GM19372 (cell line): ENCODE measurements at regions not wholly inside any gene's neighbourhood (a gene's known extent, or its start where the extent isn't known, plus 50 kb on each side); places are given as distances from the start of the nearest gene placed in this dataset.
"Not testable (repeated sequence)": the region's sequence is repeated elsewhere in the genome, so short reads cannot be mapped to it uniquely, and the experiment has no call there.

Experiments used
- ATAC-seq: cut with Tn5 transposase; IDR thresholded peaks from one replicate; pipeline ENCODE4 v1.9.1; 2021; ENCODE audit warnings: mild to moderate bottlenecking, low read depth, moderate library complexity; ENCODE audit not compliant: unreplicated experiment

DNA sequence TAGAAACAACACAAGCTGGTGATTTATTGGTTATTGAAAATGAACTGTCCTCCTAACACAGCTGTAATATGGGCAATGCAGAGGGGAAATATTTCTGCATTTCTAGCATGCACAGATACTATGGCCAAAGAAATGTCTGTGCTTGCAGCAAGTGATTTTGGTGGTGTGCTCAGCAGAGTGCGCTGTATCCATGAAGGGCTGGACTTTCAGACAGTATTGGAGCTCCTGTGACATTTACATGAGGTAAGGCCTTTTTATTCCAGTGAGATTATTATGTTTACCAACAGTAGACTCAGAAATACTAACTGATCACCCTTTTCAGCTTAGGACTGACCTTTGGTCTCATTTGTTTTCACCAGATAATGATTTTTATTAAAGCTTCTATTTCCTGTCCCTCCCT lies 1302.6 kb upstream of the EPHA6 start:
- ATAC-seq = no peak

DNA sequence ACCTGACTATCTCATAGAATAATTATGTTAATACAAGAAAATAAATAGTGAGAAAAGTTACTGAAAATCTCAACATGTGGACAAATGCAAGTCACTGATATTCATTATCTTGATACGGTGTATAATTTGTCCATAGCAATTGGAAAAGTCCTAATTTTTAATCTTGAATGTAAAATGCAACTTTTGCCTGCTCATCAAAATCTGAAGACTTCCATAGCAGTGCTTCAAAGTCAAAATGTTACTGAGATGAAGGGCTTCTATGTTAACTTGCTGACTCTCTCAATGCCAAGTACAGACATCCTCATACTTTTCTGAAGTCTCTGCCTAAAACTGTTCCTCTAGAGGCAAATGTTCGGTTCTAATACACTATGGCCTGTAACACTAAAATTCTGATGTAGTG lies 1300.1 kb upstream of the EPHA6 start:
- ATAC-seq = no peak

DNA sequence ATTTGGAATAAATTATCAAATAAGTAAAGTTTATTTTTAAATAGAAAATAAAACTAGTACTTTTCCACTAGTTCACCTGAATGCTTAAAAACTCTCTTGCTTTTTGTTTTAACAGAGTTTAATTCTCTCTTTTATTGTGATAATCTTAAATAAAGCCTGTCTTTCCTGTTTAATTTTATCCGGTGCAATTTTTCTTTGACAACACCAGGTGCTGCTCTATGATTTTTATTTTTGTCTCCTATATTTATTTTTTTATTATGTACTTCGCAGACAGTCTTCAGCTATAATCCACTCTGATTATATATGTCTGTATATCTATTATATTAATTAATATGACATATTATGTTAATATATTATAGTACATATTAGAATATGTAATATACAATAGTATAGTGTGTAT lies 1293.0 kb upstream of the EPHA6 start:
- ATAC-seq = no peak

DNA sequence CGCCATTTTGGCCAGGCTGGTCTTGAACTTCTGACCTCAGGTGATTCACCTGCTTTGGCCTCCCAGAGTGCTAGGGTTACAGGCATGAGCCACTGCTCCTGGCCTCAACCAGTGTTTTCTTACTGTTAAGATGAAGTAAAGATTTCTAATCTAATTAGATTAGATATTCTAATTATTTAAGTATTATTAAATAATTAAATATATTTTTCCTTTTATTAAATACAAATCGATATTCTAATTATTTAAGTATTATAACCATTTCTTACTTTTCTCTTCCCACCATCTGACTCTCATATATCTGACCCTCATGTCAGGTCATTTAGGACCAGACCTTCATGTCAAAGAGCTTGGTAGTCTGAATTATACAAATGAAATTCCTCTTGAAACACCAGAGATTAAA lies 1291.9 kb upstream of the EPHA6 start:
- ATAC-seq = no peak

DNA sequence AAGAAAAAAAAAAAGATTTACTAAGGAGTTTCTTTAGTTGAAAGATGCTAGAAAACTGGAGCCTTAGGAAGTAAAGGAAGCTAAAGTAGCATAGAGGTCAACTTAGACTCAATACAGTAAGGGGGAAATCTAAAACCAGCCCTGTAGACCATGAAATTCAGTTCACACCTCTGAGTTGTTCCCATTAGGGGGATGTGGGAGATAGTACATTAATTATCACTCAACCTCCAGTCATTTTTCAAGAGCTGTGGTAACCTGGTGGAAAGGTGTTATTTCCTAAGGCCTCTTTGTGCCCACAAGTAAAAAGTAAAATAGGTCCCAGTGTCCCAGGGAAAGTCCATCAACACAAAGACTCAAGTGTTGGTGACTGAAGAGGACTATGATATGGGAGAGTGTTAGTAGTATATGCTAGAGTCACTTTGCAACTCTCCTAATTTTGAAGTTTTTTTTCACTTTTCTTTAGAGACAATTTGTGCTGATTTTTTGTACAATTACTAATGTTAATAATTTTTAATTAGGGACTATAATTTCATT lies 1274.4 kb upstream of the EPHA6 start:
- ATAC-seq = no peak

DNA sequence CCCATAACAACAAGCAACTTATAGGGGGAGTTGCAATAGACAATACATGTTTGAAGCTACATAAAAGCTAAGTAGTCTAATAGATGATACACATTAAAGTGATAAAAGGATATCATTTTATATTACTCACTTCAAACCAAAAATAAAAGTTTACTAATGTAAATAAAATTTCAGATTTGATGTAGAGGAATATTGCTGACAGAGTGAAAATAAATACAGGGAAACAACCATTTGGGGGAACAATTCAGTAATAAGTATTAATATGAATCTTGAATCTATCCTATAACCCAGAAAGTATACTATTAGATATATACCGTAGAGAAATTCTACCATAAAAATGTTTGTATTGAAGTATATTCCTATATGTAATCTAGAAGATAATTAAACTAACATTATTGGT lies 1248.9 kb upstream of the EPHA6 start:
- no peak for ATAC-seq

DNA sequence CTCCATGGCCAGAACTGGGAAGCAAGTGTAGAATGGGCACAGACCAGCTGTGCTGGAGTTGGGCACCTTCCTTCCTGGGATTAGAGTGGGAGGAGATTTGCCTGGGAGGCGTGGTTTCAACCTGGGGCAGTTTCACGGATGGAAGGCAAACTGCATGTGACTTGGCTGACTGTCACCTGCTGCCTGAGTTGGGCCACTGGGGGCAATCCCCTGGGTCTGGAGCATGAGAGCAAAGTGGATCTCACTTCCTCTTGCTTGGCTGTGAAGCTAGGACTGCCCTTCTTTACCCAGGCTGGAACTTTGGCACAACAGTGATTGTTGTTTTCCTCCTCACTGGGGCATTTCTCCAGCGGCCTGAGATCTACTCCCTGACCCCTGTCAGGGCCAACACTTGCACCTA lies 1247.0 kb upstream of the EPHA6 start:
- ATAC-seq = no peak

DNA sequence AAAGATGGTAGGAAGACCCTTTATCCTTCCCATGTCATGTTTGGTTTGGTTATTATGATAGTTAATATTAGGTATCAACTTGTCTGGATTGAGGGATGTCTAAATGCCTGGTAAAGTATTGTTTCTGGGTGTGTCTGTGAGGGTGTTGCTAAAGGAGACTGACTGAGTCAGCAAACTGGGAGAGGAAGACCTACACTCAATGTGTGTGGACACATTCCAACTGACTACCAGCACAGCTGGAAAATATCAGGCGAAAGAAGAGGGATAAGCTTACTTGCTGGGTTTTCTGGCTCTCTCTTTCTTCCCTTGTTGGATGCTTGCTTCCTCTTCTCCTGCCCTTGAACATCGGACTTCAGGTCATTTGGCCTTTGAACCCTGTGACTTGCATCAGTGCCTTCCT lies 1227.6 kb upstream of the EPHA6 start:
- ATAC-seq = no peak

DNA sequence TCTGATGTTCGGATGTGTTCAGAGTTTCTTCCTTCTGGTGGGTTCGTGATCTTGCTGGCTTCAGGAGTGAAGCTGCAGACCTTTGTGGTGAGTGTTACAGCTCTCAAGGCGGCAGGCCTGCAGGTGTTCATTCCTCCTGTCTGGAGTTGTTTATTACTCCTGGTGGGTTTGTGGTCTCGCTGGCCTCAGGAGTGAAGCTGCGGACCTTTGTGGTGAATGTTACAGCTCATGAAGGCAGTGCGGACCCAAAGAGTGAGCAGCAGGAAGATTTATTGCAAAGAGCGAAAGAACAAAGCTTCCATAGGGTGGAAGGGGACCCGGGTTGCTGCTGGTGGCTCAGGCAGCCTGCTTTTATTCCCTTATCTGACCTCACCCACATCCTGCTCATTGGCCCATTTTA lies 1226.8 kb upstream of the EPHA6 start:
- ATAC-seq = not testable (repeated sequence)

DNA sequence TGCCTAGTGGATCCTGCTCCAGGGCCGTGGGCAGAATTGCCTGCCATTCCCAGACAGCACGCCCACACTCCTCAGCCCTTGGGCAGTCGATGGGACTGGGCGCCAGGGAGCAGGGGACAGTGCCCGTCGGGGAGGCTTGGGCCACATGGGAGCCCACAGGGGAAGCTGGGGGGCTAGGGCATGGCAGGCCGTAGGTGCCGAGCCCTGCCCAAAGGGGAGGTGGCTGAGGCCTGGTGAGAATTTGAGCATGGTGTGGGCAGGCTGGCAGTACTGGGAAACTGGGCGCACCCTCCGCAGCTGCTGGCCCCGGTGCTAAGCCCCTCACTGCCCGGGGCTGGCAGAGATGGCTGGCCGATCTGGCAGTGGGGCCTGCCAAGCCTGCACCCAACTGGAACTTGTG lies 1225.9 kb upstream of the EPHA6 start:
- no peak for ATAC-seq

DNA sequence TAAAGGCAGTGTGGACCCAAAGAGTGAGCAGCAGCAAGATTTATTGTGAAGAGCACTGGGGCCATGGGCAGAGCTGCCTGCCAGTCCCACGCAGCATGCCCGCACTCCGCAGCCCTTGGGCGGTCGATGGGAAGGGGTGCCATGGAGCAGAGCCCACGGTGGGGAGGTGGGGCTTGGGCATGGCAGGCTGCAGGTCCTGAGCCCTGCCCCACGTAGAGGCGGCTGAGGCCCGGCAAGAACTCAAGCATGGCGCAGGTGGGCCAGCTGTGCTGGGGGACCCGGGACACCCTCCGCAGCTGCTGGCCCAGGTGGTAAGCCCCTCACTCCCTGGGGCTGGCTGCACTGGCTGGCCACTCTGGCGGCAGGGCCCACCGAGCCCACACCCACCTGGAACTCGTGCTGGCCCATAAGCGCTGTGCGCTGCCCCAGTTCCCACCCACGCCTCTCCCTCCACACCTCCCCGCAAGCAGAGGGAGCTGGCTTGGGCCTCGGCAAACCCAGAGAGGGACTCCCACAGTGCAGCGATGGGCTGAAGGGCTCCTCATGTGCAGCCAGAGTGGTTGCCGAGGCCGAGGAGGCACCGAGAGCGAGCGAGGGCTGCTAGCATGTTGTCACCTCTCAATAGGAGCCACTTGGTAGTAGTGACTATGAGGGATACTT lies 1218.8 kb upstream of the EPHA6 start:
- no peak for ATAC-seq

DNA sequence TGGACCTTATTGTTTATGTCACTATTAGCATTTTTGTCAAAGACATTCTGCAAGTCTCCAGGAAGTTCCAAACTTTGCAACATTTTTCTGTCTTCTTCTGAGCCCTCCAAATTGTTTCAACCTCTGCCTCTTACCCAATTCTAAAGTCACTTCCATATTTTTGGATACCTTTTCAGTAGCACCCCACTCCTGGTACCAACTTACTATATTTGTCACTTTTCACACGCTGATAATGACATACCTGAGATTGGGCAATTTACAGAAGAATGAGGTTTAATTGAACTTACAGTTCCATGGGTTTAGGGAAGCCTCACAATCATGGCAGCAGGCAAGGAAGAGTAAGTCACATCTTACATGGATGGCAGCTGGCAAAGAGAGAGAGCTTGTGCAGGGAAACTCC lies 1206.5 kb upstream of the EPHA6 start:
- ATAC-seq = no peak

DNA sequence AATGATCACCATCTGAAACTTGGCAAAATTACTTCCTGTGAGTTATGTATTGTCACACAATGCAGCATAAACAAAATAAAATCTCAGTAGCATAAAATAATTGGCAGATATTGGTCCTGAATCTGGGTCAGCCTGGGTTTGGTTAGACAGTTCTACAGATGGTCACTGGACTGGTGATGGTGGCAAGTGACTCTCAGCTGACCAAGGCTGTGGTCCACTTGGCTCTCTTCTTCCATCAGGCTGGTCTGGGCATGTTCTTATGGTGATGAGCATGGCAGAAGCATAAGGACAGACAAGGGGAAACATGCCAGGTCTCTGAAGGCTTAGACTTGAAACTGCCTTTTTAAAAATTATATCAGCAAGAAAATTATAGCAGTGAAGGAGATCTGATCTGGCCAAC lies 1205.0 kb upstream of the EPHA6 start:
- ATAC-seq = no peak

DNA sequence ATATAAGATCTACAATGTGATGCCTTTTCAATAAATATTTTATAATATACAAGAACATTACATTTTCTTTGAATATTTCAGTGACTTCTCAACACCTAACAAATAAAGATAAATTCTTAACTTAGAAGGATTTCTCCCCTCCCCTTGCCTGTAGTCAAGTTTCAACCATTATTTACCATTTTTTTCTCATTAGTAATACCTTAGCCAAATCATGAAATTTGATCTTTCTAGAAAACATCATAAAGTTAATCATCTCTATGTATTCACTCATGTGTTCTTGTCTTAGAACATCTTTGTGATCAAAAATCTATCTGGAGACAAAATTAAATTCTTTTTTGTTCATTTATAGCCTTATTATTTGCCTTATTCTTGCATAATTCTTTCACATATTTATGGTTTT lies 1201.8 kb upstream of the EPHA6 start:
- ATAC-seq = no peak

DNA sequence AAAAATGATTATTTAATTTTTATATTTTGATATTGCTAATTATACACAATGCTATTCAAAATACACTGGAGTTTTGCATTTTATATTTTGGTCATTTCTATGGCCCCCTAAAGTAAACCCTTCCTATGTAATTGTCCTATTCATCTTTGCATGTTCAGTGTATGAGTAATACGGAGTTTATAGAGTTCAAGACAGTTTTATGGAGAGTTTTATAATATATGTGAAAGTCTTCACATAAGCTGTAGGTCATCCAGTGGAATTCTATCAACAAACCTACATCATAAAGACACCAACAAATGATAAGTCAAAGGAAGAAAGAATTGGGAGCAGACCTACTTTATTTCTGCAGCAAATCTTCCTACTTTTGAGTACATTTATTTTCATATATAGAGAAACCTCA lies 1200.4 kb upstream of the EPHA6 start:
- ATAC-seq = no peak

DNA sequence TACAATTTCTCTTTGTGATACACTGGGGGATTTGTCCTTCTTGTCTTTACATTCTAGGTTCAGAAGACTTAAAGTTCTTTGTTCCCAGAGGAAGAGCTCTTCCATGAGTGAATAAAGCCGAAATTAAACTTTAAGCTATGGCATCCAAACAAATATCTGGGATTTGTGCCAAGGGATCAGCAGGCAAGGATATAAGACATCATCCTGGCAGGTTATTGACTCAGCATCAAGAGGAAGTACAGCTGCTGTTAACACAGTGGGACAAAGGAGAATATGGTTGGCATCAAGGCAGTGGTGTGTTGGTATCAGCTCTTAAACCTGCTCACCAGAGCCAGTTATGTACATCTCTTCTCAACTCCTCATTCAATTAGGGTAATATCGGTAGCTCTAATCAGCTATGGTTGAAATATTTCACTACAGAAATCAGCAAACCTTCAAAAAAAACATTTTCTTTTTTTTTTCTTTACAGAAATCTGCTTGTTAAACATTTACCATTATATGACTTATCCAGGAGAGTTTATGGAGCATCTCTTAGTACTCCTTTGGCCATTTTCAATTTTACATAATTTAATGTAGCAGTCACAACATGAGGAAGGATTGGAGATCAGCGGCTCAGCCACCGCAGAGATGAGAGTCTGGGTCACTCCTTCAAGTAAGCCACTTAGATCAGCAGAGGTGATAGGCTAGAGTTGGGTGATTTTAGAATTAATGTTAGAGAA lies 1198.6 kb upstream of the EPHA6 start:
- ATAC-seq = no peak

DNA sequence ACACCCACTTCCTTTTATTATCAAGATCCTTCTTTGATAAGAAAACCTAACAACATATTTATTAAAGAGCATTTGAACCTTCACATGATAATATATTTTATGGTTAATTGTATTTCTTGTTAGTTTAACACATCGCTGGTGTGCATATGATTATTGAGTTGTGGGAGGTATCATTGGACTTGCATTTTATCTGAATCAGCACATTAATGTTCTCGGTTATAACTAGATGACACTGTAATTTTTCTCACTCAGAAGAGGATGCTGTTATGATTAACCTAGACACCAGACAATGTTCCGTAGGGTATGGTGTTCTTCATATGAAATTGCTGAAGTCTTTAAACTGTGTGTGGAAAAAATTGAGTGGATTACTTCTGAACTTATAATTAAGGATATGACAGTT lies 1188.3 kb upstream of the EPHA6 start:
- ATAC-seq = no peak

DNA sequence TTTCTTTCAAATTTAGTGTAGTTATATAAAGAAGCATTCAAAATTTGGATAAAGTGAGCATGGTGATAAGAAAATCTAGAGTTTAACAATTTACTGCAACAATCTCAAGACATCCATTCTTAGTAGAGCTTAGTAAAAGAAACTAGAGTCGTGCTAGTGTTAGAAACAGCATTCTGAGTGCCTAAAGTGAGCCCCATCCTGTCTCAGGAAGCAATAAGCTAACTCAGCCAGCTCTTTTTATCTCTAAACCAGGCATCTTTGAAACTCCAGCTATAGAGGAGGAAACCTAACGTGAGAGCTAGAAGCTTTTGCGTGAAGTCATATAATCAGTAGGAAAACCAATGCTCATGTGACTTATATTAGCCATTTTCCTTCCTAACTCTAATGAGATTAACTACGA lies 1187.1 kb upstream of the EPHA6 start:
- ATAC-seq = no peak

DNA sequence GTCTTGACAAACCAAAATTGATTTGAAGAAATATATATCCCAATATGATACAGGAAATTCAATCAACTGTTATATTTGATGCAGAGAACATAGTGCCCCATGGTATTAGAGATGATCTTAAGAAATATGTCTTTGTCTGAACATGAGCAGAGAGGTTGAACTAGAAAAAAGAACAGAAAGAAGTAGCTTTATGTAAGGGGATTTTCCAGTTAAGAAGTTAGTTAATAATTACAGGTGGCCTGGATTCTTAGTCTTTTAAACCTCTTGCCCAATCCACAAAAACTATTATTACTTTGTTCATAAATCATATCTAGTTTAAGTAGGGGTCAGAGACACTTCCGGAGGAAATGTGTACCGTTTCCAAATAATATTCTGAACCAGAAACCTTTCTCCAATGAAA lies 1186.7 kb upstream of the EPHA6 start:
- no peak for ATAC-seq

DNA sequence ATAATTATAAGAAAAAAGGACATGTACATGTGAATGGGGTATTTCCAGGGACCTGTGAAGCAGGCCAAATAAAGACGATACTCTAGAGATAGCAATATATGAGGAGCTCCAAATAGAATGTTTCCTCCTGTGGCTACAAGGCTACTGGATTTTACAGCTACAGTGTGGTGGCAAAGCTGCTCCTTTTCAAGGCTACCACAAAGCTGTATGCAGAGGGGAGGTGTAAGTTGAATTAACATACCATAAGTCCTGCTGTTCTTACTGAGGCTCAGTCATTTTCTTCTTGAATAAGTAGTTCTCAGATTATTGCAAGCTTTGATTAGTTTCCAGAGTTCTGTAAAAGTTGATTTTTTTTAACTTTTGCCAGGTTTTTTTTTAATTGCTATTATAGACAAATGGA lies 1184.6 kb upstream of the EPHA6 start:
- no peak for ATAC-seq

DNA sequence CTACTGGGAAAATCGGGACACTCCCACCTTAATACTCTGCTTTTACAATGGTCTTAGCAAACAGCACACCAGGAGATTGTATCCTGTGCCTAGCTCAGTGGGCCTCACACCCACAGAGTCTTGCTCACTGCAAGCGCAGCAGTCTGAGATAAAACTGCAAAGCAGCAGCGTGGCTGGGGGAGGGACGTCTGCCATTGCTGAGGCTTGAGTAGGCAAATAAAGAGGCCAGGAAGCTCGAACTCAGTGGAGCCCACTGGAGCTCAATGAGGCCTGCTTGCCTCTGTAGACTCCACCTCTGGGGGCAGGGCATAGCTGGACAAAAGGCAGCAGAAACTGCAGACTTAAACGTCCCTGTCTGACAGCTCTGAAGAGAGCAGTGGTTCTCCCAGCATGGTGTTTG lies 1169.1 kb upstream of the EPHA6 start:
- ATAC-seq = no peak
